ENCODE measurements at regions not wholly inside any gene's neighbourhood (a gene's known extent, or its start where the extent isn't known, plus 50 kb on each side); places are given as distances from the start of the nearest gene placed in this dataset.

DNA sequence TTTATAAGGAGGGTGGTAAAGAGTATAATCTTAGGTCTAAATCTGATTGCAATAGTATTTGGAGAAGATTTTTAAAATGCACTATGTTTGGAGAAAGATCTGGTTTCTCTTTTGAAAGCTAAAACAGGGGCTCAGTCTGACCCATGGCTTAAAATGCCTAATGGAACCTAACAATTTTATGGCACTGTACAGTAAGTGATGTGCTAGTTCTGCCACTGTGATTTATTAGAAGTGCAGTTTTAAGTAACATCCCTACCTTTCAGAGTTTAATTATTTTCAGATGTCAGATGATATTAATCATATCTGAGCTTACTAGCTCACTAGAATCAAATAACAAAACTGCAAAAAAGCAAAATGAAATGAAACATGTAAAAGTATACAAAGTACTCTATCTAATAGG, 514.7 kb upstream of the KCND2 start:
- TF ChIP-seq ZFP30 (CRISPR knock-in tag; IDR thresholded peaks at IDR 0.05) (no peak), OSR1 (CRISPR knock-in tag; IDR thresholded peaks at IDR 0.05) (no peak), BACH2 (CRISPR knock-in tag; IDR thresholded peaks at IDR 0.05; ENCODE audit: borderline replicate concordance) (no peak), SNAI2 (CRISPR knock-in tag; IDR thresholded peaks at IDR 0.05) (no peak), ZNF70 (CRISPR knock-in tag; IDR thresholded peaks at IDR 0.05) (no peak), CSRNP3 (CRISPR knock-in tag; IDR thresholded peaks at IDR 0.05) (no peak), ARNTL (CRISPR knock-in tag; IDR thresholded peaks at IDR 0.05; ENCODE audit: borderline replicate concordance, low read depth) (no peak), PPARA (CRISPR knock-in tag; IDR thresholded peaks at IDR 0.05; ENCODE audit: borderline replicate concordance) (no peak), TOX (CRISPR knock-in tag; IDR thresholded peaks at IDR 0.05; ENCODE audit: borderline replicate concordance) (no peak)
- TF ChIP-seq, protein P1, sequence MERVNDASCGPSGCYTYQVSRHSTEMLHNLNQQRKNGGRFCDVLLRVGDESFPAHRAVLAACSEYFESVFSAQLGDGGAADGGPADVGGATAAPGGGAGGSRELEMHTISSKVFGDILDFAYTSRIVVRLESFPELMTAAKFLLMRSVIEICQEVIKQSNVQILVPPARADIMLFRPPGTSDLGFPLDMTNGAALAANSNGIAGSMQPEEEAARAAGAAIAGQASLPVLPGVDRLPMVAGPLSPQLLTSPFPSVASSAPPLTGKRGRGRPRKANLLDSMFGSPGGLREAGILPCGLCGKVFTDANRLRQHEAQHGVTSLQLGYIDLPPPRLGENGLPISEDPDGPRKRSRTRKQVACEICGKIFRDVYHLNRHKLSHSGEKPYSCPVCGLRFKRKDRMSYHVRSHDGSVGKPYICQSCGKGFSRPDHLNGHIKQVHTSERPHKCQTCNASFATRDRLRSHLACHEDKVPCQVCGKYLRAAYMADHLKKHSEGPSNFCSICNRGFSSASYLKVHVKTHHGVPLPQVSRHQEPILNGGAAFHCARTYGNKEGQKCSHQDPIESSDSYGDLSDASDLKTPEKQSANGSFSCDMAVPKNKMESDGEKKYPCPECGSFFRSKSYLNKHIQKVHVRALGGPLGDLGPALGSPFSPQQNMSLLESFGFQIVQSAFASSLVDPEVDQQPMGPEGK (CRISPR knock-in tag; IDR thresholded peaks at IDR 0.05; ENCODE audit: borderline replicate concordance) = no peak

All from SK-N-SH treated with all-trans-retinoic acid at 6 μM for 48 hours (cell line).